HepG2 (cell line): ENCODE measurements at regions not wholly inside any gene's neighbourhood (a gene's known extent, or its start where the extent isn't known, plus 50 kb on each side); places are given as distances from the start of the nearest gene placed in this dataset.

Source experiments
- CHD2 ChIP-seq: IDR thresholded peaks from 2 replicates; pipeline ENCODE4 v1.6.1; 2011; ENCODE audit warnings: low read depth, low read length, improper control_type of control experiment
- EP300 ChIP-seq, 3 experiments: sonication (generic) in 1 of 3; formaldehyde crosslinking in 1 of 3; IDR thresholded peaks; 2 replicates each; pipeline versions ENCODE4 v1.5.1 to v1.6.1; 2011 to 2020; ENCODE audit warnings: low read depth in 2 of 3, low read length in 2 of 3, borderline replicate concordance in 1 of 3, improper control_type of control experiment in 1 of 3, mild to moderate bottlenecking in 1 of 3, missing genetic modification reagents in 1 of 3, moderate library complexity in 1 of 3
- FOXJ3 ChIP-seq: sonication (generic); formaldehyde crosslinking; IDR thresholded peaks from 2 replicates; pipeline ENCODE4 v1.4.0; 2020; ENCODE audit warnings: missing genetic modification reagents, mild to moderate bottlenecking, borderline replicate concordance

GRCh38 chr1:82844447-82844846 is 1043.7 kb downstream of the ADGRL2 start:
- no peak for TF ChIP-seq EP300 (IDR thresholded peaks at IDR 0.05; ENCODE audit: low read depth in 2 of 2, low read length in 2 of 2)
- no peak for TF ChIP-seq EP300 (CRISPR knock-in tag; IDR thresholded peaks at IDR 0.05; ENCODE audit: borderline replicate concordance)
- no peak for TF ChIP-seq FOXJ3 (CRISPR knock-in tag)
- no peak for TF ChIP-seq CHD2
